ENCODE measurements at regions not wholly inside any gene's neighbourhood (a gene's known extent, or its start where the extent isn't known, plus 50 kb on each side); places are given as distances from the start of the nearest gene placed in this dataset.

- TF ChIP-seq POLR2A (IDR thresholded peaks at IDR 0.05; ENCODE audit: low read length) (no peak), GATA1 (IDR thresholded peaks at IDR 0.05; ENCODE audit: low read depth, low read length) (no peak)
These were observed 373.7 kb upstream of the RGMA start for GRCh38 chr15:93462690-93463089.

Data from erythroblast (primary cell).